ENCODE measurements at regions not wholly inside any gene's neighbourhood (a gene's known extent, or its start where the extent isn't known, plus 50 kb on each side); places are given as distances from the start of the nearest gene placed in this dataset.

- TF ChIP-seq TEAD2 (tag; IDR thresholded peaks at IDR 0.05): no peak
- no peak for TF ChIP-seq SIN3A (IDR thresholded peaks at IDR 0.05; ENCODE audit: borderline replicate concordance in 2 of 2, control insufficient read depth in 1 of 2, low read depth in 2 of 2, low read length in 2 of 2)
- no peak for TF ChIP-seq GATA2 (CRISPR knock-in tag; IDR thresholded peaks at IDR 0.05)
- no peak for TF ChIP-seq TAF1 (IDR thresholded peaks at IDR 0.05; ENCODE audit: control insufficient read depth, extremely low read depth, insufficient read depth, low read length, severe bottlenecking)
- TF ChIP-seq STAT6 (CRISPR knock-in tag; IDR thresholded peaks at IDR 0.05): no peak
- TF ChIP-seq CTCF (IDR thresholded peaks at IDR 0.05 in 2 of 3, conservative IDR thresholded peaks at IDR 0.05 in 1 of 3; ENCODE audit: insufficient read depth in 2 of 3, low read depth in 1 of 3, low read length in 3 of 3): no peak
- TF ChIP-seq ELF1 (tag; IDR thresholded peaks at IDR 0.05): no peak
- no peak for TF ChIP-seq MAFK (IDR thresholded peaks at IDR 0.05; ENCODE audit: low read length)
- TF ChIP-seq POLR2A (conservative IDR thresholded peaks at IDR 0.05): no peak
- no peak for TF ChIP-seq ZBTB43 (CRISPR knock-in tag; IDR thresholded peaks at IDR 0.05)
- no peak for TF ChIP-seq SMARCC2 (IDR thresholded peaks at IDR 0.05; ENCODE audit: low read depth)
- TF ChIP-seq TFE3 (CRISPR knock-in tag; IDR thresholded peaks at IDR 0.05): no peak
- no peak for TF ChIP-seq NR2C2 (CRISPR knock-in tag; IDR thresholded peaks at IDR 0.05)
- no peak for TF ChIP-seq NR2C2 (tag; IDR thresholded peaks at IDR 0.05)
Measured at GRCh38 chr12:115710104-115710564, 567.4 kb downstream of the MED13L start.

All from K562 (cell line).